PC-9 (cell line): ENCODE measurements at regions not wholly inside any gene's neighbourhood (a gene's known extent, or its start where the extent isn't known, plus 50 kb on each side); places are given as distances from the start of the nearest gene placed in this dataset.

ENCODE experiments used
- CTCF ChIP-seq: fragments of 200-600 bp; sonication (generic); conservative IDR thresholded peaks from 2 replicates; pipeline ENCODE4 v1.6.1; 2017; ENCODE audit warnings: mixed run types, antibody characterized with exemption, mild to moderate bottlenecking, moderate library complexity
- EZH2 ChIP-seq: fragments of 200-600 bp; sonication (generic); IDR thresholded peaks from 2 replicates; pipeline ENCODE4 v1.8.0; 2017; ENCODE audit warnings: antibody characterized with exemption, low read depth

GRCh38 chr2:106296182-106296815 is 102.2 kb upstream of the UXS1 start:
- TF ChIP-seq CTCF (no peak), EZH2 (no peak)
